Choroid plexus epithelial cell (primary cell): ENCODE measurements at regions not wholly inside any gene's neighbourhood (a gene's known extent, or its start where the extent isn't known, plus 50 kb on each side); places are given as distances from the start of the nearest gene placed in this dataset.
"Not testable (repeated sequence)": the region's sequence is repeated elsewhere in the genome, so short reads cannot be mapped to it uniquely, and the experiment has no call there.

Source experiments
- DNase-seq: peaks from one replicate; pipeline ENCODE4 v3.0.0-alpha.2; 2010; ENCODE audit warnings: low read depth
- H3K4me3 ChIP-seq: 2 replicates; pipeline ENCODE4 v1.5.1; 2011; ENCODE audit warnings: low read depth, mild to moderate bottlenecking, control low read depth, low read length, moderate library complexity
- CTCF ChIP-seq: conservative IDR thresholded peaks from 2 replicates; pipeline ENCODE4 v1.5.1; 2011; ENCODE audit warnings: low read depth, mild to moderate bottlenecking, control low read depth, inconsistent platforms, low read length, moderate library complexity

GRCh38 chr10:128578766-128579165 lies 452.5 kb upstream of the MKI67 start:
- H3K4me3 ChIP-seq = no peak overlapping the region
- no peak for TF ChIP-seq CTCF
- DNase-seq = no peak

- no peak for TF ChIP-seq CTCF
- no peak overlapping the region for H3K4me3 ChIP-seq
- DNase-seq = no peak
These were observed 453.1 kb upstream of the MKI67 start for GRCh38 chr10:128579280-128579865.

- H3K4me3 ChIP-seq = no peak overlapping the region
- no peak for TF ChIP-seq CTCF
- DNase-seq = no peak
These were observed 453.7 kb upstream of the MKI67 start for GRCh38 chr10:128579901-128580300.

GRCh38 chr10:128583125-128583524 lies 456.9 kb upstream of the MKI67 start:
- DNase-seq, H3K4me3 ChIP-seq: not testable (repeated sequence)

GRCh38 chr10:128586599-128586998 lies 460.4 kb upstream of the MKI67 start:
- not testable (repeated sequence) for H3K4me3 ChIP-seq, DNase-seq

GRCh38 chr10:128587689-128588088 lies 461.5 kb upstream of the MKI67 start:
- TF ChIP-seq CTCF = no peak

GRCh38 chr10:128588402-128588801 lies 462.2 kb upstream of the MKI67 start:
- DNase-seq = no peak
- TF ChIP-seq CTCF = no peak

More at GRCh38 chr10:128587689-128588088, 461.5 kb upstream of the MKI67 start:
- no peak overlapping the region for H3K4me3 ChIP-seq
- no peak for DNase-seq

GRCh38 chr10:128594688-128595087 lies 468.5 kb upstream of the MKI67 start:
- TF ChIP-seq CTCF = no peak
- no peak for DNase-seq
- H3K4me3 ChIP-seq = no peak overlapping the region

More at GRCh38 chr10:128588402-128588801, 462.2 kb upstream of the MKI67 start:
- H3K4me3 ChIP-seq = no peak overlapping the region
